ENCODE measurements at regions not wholly inside any gene's neighbourhood (a gene's known extent, or its start where the extent isn't known, plus 50 kb on each side); places are given as distances from the start of the nearest gene placed in this dataset.

DNA sequence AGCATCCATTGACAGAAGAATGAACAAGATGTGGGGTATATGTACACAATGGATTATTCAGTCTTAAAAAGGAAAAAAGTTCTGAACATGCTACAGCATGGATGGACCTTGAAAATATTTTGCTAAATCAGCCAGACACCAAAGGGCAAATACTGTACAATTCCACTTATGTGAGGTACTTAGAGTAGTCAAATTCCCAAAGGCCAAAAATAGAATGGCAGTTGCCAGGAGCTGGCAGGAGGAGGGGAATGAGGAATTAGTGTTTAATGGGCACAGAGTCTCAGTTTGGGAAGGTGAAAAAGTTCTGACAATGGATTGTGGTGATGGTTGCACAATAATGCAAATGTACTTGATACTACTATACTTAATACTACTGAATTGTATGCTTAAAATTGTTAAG lies 193.2 kb downstream of the MBD2 start:
- in situ Hi-C loops (cut with HindIII; ENCODE audit: low pct_unique_long_range_greater_than_20kb, low sequenced_read_pairs): no loop called here
- DNase-seq (ENCODE audit: low read depth): no peak

- DNase-seq (ENCODE audit: low read depth): no peak
- in situ Hi-C loops (cut with HindIII; ENCODE audit: low pct_unique_long_range_greater_than_20kb, low sequenced_read_pairs): no loop called here
These were observed 194.0 kb downstream of the MBD2 start for GRCh38 chr18:54030434-54030833.

DNA sequence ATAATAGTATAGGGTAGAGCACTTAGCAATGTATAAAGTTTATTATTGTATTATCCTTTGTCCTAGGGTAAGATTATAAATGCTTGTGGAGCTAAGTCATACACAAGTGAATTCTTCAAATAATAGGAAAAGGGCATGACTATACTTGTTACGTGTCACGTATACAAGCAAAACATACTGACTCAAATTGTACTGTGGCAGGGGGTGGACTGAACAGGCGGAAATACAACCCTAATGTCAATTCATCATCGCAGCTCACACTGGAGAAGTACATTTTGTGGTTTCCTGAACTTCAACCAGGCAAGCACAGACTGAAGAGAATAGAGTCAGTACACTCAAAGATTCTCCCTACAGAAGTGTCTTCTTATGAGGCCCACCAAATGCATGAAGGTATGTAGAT lies 201.0 kb downstream of the MBD2 start:
- in situ Hi-C loops (cut with HindIII; ENCODE audit: low pct_unique_long_range_greater_than_20kb, low sequenced_read_pairs): no loop called here

DNA sequence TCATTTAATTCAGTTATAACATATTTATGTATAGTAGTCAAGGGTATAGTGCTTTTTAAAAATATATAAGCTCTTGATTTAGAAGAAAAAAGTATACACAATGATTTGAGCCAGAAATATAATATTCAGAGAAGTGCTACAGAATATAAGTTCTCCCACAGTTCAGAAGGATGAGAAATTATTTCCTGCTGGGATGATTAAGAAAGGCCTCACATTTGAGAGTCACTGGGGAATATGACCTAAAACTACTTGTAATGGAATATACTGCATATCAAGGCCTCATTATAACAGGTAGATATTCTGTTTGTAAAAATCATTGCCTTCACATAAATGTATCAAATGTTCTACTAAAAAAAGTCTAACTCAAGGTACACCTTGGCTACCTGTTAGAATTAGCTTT lies 203.5 kb downstream of the MBD2 start:
- in situ Hi-C loops (cut with HindIII; ENCODE audit: low pct_unique_long_range_greater_than_20kb, low sequenced_read_pairs): no loop called here
- no peak for DNase-seq (ENCODE audit: low read depth)

More for the DNA sequence above, 201.0 kb downstream of the MBD2 start:
- DNase-seq (ENCODE audit: low read depth): no peak

DNA sequence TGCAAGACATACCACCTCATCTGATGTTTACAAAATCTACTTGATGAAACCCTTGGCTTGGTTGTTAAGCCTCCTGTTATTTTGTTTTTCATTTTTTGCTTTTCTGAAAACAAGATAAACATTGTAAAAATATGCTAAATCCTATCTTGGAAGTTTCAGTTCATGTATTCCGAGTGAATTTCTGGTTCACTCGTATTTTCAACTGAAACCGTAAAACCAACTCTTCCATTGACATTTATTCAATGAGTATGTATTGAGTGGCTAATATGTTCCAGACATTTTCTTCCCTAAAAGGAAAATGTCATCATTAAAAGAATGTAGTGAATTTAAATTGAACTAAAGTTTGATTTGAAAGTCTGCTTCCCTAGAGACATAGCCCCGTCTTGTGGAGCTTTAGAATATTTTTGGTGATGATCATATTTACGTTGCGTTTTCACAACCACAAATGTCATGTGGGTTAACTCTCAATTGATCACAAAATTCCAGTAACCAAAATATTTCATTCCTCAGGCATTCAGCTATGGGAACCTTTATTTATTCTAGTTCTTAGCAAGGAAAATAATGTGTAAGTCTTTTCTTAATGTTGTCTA lies 204.2 kb downstream of the MBD2 start:
- DNase-seq (ENCODE audit: low read depth): no peak
- in situ Hi-C loops (cut with HindIII; ENCODE audit: low pct_unique_long_range_greater_than_20kb, low sequenced_read_pairs): no loop called here

GRCh38 chr18:54019641-54020040 lies 204.8 kb downstream of the MBD2 start:
- in situ Hi-C loops (cut with HindIII; ENCODE audit: low pct_unique_long_range_greater_than_20kb, low sequenced_read_pairs): no loop called here

GRCh38 chr18:54013452-54013851 lies 211.0 kb downstream of the MBD2 start:
- DNase-seq (ENCODE audit: low read depth): no peak
- in situ Hi-C loops (cut with HindIII; ENCODE audit: low pct_unique_long_range_greater_than_20kb, low sequenced_read_pairs): no loop called here

More at GRCh38 chr18:54019641-54020040, 204.8 kb downstream of the MBD2 start:
- DNase-seq (ENCODE audit: low read depth): no peak

DNA sequence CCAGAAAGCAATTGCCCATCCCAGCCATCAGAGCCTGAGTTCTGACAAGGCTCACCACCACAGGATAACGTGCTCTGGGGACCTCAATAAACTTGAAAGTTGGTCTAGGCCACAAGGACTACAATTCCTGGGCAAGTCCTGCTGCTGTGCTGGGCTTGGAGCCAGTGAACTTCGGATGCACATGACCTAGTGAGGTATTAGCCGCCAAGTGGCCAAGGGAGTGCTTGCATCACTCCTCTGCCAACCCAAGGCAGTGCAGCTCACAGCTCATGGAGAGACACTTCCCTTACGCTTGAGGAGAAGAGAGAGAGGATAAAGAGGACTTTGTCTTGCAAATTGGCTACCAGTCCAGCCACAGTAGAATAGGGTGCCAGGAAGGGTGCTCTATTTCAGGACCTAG lies 219.6 kb downstream of the MBD2 start:
- DNase-seq (ENCODE audit: low read depth): peak; percentile 4
- in situ Hi-C loops (cut with HindIII; ENCODE audit: low pct_unique_long_range_greater_than_20kb, low sequenced_read_pairs): no loop called here

DNA sequence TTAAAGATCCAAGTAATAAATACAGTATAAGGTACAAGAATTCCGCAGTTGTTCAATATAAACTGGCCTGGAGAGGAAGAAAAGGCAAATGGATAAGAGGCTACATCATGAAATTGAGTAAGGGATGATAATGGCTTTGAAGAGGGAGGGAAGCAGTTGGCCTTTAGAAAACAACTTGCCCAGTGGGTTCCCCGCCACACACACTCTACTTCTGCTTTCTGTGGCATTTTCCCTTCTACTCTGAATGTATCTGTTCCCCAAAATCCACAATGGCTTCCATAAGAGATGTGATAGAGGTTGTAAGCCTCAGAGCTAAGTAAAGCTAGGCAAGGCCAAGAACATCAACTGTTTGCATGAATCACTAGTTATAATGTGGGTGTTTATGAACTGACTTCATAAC lies 221.3 kb downstream of the MBD2 start:
- DNase-seq (ENCODE audit: low read depth): no peak
- in situ Hi-C loops (cut with HindIII; ENCODE audit: low pct_unique_long_range_greater_than_20kb, low sequenced_read_pairs): no loop called here

DNA sequence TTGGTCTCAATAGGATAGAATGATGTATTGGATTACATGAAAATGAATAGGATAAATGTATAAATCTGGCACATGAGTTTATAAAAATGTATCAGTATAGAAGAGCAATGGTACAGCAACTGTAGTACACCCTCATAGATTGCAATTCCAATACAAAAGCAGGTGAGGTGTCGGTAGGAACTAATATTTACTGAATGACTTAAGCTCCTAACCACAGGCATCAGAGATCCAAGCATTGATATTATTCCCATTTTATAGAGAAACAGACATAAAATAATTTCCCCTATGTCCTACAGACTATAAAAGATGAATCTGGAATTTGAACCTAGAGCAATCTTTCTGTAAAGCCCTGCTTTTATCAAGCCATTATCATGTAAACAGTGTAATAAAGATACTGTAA lies 227.4 kb downstream of the MBD2 start:
- in situ Hi-C loops (cut with HindIII; ENCODE audit: low pct_unique_long_range_greater_than_20kb, low sequenced_read_pairs): no loop called here
- no peak for DNase-seq (ENCODE audit: low read depth)

DNA sequence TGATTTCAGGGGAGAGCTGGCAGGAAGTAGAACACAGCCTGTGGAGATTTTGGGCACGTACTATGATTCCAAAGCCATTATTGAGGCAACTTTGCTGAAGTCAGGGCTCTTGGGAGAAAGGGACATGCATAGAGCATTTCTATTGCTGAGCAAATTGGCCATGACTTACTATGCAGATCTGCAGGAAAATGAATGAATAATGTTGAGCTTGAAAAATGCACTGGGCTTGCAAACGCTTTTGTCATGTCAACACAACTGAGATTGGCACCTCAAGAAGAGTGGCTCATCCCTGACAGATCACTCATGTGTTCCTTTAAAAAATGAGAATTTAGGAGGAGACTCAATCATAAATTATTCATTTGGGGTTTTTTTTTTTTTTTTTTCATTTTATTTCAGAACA lies 230.5 kb downstream of the MBD2 start:
- no peak for DNase-seq (ENCODE audit: low read depth)
- in situ Hi-C loops (cut with HindIII; ENCODE audit: low pct_unique_long_range_greater_than_20kb, low sequenced_read_pairs): no loop called here

DNA sequence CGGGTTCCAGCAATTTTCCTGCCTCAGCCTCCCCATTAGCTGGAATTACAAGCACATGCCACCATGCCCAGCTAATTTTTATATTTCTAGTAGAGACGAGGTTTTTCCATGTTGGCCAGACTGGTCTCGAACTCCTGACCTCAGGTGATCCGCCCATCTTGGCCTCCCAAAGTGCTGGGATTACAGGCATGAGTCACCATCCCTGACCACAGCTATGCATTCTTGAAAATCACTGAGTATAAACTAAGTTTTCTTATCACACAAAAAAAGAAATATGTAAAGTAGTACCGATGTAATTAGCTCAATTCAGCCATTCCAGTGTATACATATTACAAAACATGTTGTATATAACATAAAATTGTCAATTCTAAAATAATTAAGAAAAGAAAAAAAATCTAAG lies 232.7 kb downstream of the MBD2 start:
- in situ Hi-C loops (cut with HindIII; ENCODE audit: low pct_unique_long_range_greater_than_20kb, low sequenced_read_pairs): no loop called here
- peak; percentile 30 for DNase-seq (ENCODE audit: low read depth)

DNA sequence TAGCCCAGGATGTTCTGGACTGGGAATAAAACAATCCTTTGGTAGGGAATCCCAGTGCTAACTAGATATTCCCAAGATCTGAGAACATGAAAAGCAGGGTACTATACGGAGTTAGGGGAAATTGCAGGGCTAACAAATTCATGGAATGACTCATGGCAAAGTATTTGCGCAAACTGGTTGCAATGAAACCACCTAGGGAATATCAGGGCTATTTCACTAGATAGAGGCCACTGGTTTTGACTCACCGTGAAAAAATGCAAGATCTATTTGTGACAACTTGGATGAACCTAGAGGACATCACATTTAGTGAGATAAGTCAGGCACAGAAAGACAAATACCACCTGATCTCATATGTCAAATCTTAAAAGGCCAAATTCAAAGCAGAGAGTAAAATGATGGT lies 233.3 kb downstream of the MBD2 start:
- in situ Hi-C loops (cut with HindIII; ENCODE audit: low pct_unique_long_range_greater_than_20kb, low sequenced_read_pairs): no loop called here
- peak; percentile 75 for DNase-seq (ENCODE audit: low read depth)

- no peak for DNase-seq (ENCODE audit: low read depth)
- in situ Hi-C loops (cut with HindIII; ENCODE audit: low pct_unique_long_range_greater_than_20kb, low sequenced_read_pairs): no loop called here
These were observed 234.0 kb downstream of the MBD2 start for GRCh38 chr18:53990485-53990884.

- in situ Hi-C loops (cut with HindIII; ENCODE audit: low pct_unique_long_range_greater_than_20kb, low sequenced_read_pairs): no loop called here
- peak; percentile 56 for DNase-seq (ENCODE audit: low read depth)
These were observed 240.4 kb downstream of the MBD2 start for GRCh38 chr18:53984021-53984420.

DNA sequence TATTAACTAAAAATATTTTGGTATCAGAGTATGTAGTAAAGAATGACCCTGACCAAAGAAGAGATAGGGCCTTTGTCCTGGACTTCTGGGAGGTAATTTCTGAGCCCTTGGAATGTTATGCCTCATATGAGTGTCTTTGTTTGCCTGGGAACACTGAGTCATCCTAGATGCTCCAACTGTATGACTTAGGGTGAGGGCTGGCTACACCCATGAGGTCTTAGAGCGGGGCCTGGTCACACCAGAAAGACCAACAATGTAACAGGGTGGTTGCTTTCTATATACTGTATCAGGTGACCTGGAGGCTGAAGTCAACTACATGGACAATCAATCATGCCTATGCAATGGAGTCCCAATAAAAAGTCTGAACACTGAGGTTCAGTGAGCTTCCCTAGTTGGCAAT lies 253.1 kb downstream of the MBD2 start:
- peak; percentile 22 for DNase-seq (ENCODE audit: low read depth)
- in situ Hi-C loops (cut with HindIII; ENCODE audit: low pct_unique_long_range_greater_than_20kb, low sequenced_read_pairs): no loop called here

GRCh38 chr18:53952700-53953099 lies 271.8 kb downstream of the MBD2 start:
- DNase-seq (ENCODE audit: low read depth): no peak
- in situ Hi-C loops (cut with HindIII; ENCODE audit: low pct_unique_long_range_greater_than_20kb, low sequenced_read_pairs): no loop called here

DNA sequence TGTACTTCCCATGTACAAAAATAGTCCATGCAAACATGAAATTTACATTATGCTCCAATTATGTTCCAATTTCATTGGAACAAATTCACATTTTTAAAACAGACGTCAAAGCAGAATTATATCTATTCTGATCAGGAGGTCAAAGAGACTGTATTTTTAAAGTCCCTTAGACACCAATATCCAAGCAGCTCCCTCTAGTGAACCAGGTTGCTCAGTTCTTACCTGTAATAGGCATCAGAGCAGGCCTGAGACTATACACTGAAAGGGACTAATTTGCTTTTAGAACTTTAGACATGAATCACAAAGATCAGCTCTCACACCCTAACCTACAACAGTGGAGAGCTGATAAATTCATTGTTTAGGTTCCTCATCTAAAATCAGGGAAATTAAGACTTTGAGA lies 273.9 kb downstream of the MBD2 start:
- in situ Hi-C loops (cut with HindIII; ENCODE audit: low pct_unique_long_range_greater_than_20kb, low sequenced_read_pairs): no loop called here
- DNase-seq (ENCODE audit: low read depth): no peak

GRCh38 chr18:53948991-53949390 lies 275.5 kb downstream of the MBD2 start:
- in situ Hi-C loops (cut with HindIII; ENCODE audit: low pct_unique_long_range_greater_than_20kb, low sequenced_read_pairs): no loop called here

GRCh38 chr18:53947092-53947640 lies 277.3 kb downstream of the MBD2 start:
- peak; percentile 68 for DNase-seq (ENCODE audit: low read depth)
- in situ Hi-C loops (cut with HindIII; ENCODE audit: low pct_unique_long_range_greater_than_20kb, low sequenced_read_pairs): no loop called here

More at GRCh38 chr18:53948991-53949390, 275.5 kb downstream of the MBD2 start:
- no peak for DNase-seq (ENCODE audit: low read depth)
